NCI-H1105 treated with DMSO at 0.1 percent for 48 hours (cell line): ENCODE measurements at regions not wholly inside any gene's neighbourhood (a gene's known extent, or its start where the extent isn't known, plus 50 kb on each side); places are given as distances from the start of the nearest gene placed in this dataset.

Experiments used
- DNase-seq: peaks from one replicate; lab custom pipeline; 2025; lab: John Stamatoyannopoulos, UW

DNA sequence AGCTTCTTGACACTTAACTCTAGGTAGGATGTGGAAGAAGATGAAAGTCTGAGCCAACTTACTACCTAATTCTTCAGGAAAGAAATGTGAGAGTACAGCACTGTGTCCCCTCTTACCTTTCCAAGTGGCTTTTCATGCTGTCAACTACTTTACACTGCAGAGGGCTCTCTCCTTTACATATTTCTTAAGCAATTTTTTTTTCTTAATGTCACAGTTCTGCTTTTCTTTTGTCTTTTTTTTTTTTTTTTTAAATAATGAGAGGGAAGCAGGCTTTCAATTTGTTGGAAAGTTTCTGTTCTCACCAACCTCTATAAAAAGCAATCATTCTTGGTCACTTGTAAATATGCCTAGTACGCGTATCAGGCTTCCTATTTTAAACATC is 212.7 kb upstream of the MIR17HG start:
- DNase-seq: no peak

DNA sequence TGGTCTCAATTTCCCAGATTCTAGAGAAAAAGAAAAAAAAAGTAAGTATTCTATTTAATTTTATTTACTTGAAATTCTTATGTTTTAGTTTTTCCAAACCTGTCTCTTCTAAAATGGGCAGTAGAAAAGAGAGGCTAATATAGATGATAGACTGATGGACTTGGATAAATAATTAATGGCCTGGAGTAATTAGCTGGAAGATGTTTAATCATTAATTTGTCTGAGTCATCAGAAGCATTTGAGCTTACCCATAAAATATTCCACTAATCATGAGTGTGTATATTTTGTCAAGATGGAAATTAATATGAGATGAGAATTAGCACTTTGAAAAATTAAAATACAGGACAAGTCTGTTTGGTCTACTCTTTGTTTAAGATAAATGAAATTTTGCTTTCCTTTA is 212.1 kb upstream of the MIR17HG start:
- DNase-seq: no peak

DNA sequence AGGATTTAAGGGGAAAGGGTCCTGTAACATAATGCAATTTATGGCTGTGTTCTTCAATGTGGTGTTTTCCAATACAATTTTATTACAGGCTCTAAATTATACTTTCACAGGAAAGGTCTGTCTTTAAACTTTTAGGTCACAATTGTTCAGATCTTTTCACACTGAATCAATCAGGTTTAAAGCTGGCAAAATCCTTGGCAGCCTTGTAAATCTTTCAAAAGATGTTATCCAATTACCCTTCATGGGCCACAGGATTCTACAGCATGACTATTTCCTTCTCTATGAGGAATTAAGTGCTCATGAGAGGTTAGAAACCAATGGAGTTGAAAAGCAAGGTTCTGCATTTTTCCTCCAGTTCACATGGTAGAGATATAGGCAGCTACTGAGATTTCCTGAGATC is 211.5 kb upstream of the MIR17HG start:
- no peak for DNase-seq

DNA sequence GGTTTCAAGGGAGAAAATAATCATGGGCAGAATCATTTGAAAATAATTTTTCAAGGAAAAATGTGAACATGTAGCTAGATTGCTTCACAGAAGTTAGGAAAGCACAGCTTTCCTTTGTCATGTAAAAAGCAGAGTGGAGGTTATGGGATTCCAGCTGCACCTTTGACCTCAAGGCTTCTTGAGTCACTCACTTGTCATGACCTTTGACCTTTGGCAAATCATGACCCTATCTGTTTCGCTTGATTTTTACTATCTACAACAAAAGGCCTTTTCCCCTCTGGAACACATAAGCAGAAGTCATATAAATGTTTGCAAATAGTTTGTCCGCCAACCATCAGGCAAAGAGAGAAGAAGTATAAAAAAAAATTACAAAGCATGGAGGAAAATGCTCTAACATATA is 210.7 kb upstream of the MIR17HG start:
- DNase-seq: no peak

DNA sequence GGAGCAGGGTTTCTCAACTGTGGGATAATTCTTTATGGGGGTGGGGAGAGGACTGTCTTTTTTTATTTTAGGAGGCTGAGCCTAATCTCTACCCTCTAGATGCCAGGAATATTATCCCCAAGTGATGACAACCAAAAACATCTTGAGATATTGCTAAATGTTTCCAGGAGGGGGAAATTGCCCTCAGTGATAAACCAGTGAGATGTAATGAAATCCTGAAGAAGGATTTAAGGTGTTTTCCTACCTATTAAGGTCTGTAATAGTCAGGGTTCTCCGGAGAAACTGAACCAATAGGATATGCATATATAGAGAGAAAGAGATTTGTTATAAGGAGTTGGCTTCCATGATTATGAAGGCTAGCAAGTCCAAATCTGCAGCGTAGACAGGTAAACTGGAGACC is 208.3 kb upstream of the MIR17HG start:
- no peak for DNase-seq

DNA sequence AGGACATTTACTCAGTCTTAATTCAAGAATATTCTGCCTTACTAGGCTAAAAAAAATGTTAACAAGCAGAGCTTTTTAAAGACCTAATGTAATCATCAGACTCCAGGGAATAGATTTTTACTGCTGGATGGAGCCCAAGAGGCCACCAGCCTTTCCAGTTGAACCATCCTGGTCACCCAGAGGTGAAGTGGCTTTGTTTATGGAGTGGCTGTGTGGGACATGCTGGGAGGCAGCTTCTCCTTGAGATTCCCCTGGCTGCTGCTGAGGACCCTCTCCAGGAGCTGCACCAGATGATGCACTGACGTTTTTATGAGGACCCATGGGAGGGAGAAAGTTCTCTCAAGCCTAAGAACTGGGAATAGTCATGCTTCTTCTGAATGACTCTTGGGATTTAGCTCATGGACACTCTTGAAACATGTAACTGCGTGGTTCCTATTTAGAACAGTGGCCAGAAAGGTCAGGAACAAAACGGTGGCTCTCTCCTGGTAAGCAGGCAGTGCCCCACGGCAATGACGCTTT is 205.9 kb upstream of the MIR17HG start:
- no peak for DNase-seq

DNA sequence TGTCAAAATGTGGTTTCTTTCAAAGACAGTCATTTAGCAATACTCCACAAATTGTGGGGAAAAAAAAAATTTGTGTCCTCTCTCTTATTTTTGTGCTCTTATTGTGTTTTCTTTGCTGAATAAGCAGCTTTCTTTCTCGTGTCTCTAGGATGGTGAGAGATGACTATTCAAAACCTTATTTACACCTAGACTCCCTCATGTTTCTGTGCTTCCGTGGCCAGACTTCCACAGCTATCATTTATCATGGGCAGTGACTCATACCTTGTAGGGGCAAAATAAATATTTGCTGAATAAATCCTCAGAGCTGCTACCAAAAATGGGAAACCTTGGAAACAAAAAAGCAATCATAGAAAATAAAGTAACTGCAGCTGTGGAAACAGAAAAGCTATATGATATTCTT is 204.9 kb upstream of the MIR17HG start:
- no peak for DNase-seq

DNA sequence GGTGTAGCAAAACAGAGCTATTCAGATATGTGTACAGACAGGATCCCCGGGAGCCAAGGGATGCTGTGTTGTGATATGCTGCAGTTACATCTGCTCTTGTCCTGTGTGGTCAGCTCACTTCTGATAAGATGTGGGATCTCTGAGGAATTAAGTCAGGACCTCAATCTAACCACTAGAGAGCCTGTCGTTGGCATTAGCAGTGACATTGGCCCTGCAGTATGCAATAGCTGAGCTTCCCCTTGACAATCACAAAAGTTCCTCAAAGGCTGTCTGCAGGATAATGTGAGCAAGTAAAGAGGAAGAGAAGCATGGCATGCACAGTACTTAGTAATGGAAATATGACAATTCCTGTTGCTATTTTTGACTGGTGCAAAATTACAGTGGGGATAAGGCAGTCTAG is 203.4 kb upstream of the MIR17HG start:
- no peak for DNase-seq

DNA sequence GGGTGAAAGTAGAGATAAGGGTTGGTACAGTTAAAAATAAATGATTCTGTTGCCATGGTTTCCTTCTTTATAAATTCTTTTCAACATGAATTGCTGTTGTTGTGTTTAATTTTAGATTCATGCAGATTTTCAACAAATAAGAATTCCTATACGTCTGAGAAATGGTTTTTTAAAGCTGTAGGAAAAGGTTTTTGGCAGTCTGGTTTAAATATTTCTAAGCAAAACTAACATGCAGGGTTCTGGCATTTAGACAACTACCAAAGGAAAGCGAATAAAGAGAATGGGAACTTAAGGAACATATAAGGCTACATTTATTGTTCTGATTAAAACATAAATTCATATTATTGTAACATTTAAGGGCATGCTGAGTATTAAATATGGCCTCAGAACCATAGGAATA is 203.0 kb upstream of the MIR17HG start:
- no peak for DNase-seq

DNA sequence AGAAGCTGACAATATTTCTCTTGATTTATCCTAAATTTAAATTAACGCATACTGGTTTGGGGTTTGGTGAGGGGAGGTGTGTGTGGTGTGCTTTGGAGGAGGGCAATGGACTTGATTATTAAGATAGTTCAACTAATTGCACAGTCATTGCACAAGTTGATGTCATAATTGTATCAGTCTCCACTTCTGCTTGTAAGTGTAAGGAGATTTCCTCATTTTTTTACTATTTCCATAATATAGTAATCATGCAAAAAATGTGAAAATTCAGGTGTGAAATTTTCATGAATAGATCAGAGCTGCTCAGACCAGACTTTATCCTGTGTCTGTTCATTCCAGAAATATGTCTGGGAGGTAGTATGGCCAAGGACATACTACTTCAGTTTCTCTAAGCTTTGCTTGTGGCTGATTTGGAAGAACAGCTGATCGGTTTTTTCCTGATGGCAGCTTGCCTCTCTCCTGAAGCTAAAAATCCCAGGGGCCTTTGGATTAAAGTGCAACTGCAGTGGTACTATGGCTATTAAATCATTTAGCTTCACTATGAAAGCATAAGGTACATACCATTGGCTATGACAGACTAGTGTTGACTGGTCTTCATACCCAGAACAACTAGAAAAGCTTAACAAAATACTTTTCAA is 201.8 kb upstream of the MIR17HG start:
- no peak for DNase-seq

DNA sequence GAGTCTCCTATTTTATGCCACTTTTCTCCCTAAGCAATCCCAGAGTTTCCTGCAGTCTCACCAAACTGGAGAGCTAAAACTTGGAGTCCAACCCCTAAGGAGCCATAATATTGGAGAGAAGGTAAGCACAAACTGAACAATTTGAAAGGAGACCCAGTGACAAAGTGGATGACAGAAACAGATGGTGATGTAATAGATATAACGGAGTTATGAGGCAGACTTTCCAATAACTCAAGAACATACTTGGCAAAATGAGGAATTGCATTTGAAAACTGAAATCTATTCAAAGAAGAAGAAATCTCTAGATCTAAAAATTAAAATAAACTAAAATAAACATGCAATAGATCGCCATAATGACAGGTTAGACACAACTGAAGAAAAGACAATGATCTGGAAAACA is 200.9 kb upstream of the MIR17HG start:
- no peak for DNase-seq

DNA sequence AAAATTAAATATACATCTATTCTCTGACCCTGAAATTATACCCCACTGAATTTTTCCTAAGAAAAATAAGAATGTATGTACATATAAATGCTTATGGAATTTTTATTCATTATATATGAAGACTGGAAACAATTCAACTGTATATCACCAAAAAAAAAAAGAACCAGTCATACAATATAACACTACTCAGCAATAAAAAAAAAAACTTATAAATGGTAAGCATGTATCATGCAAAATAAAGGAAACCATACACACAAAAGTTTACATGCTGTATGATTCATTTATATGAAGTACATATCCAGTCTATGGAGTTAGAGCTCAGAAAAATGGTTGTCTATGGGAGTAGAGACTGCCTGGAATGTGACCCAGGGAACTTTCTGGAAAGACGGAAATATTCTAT is 199.4 kb upstream of the MIR17HG start:
- DNase-seq: no peak

DNA sequence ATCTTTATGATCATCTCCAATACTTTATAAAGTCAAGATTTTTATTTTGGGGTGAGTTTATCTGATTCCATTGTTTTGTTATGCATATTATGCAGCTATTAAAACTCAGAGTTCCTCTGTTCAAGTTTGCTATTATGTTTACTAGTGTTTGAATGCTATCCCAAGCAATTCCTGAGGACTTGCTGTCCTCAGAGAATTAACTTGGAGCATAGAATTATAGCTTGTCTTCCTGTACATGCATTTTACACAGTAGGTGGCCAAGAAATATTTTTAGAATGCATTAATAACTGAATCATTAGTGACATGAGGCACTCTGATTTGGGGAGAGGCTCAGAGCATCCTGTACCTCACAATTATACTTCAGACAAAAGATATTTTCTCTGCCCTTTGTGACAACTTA is 195.6 kb upstream of the MIR17HG start:
- no peak for DNase-seq

DNA sequence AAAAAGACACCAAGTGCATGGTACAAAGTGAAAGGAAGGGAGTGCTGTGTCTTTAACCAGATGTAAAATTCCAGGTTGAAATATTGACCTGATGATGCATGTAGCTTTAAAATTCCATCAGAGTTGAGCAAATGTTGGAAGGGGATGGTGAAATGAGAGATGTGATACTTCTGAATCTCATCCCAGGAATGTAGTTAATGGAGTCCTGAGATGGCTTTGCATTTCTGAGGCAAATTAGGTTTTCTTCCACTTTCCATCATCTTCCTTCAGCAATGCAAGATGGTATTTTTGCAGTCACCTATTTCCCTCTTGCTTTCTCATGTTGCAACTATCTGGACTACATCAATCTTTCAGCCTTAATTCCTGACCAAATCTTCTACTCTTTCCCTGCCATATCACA is 194.1 kb upstream of the MIR17HG start:
- no peak for DNase-seq

DNA sequence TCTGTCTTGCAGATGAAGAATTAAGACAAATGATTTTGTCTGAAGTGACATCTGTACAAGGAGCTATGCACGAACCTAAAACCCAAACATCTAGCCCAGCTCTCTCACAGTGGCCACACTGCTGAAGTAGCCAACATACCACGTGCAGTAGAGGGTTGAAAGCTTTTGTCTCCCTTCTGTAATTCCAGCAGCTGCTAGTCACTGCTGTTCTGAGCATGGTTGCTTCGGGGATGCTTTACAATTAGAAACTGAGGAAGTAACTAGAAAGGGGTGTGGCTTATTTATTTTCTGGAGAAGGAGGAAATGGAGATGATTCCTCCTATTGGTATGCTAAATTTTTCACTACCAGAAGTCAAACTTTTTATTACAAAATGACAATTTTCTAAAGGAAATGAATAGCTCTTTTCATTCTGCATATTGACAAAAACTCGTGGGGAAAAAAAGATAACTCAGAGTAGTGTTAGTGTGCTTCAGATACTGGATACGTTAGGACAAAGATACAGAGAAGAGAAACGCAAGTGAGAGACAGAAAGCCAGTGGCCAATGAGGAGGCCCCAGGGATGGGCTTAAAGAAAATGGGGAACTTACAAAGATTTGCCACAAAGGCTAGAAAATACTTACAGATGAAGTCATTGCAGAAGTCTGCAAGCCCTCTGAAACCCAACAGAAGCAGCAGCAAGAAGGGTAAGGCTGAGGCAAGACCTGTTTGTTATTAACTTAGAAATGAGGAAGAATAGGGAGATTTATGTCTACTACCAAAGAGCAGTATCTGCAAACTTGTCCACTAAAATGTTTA is 192.7 kb upstream of the MIR17HG start:
- no peak for DNase-seq

DNA sequence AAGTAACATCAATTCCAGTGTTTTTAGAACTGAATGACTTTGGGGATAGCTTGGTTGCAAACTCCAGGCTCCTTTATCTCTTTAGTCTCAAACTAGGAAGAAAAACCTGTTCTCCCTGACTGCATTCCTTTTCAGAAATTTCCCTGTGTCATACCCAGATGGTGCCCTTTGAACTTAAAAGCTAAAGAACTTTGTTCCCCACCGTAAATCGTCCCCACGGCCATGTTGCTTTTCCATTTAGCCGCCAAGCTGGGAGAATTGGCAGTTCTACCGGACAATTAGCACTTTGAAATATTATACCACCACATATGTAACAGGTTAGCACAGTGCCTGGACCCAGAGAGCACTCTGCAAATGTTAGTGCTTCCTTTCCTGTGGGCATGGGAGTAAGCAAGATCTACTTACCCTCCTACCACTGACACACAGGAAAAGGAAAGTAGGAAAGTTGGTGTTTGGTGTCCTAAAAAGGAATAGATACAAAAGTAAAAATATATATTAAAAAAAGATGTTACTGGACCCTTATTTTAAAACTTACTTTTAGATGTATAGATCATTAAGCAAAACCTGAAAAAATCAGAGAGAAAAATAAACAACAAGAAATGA is 191.9 kb upstream of the MIR17HG start:
- no peak for DNase-seq

DNA sequence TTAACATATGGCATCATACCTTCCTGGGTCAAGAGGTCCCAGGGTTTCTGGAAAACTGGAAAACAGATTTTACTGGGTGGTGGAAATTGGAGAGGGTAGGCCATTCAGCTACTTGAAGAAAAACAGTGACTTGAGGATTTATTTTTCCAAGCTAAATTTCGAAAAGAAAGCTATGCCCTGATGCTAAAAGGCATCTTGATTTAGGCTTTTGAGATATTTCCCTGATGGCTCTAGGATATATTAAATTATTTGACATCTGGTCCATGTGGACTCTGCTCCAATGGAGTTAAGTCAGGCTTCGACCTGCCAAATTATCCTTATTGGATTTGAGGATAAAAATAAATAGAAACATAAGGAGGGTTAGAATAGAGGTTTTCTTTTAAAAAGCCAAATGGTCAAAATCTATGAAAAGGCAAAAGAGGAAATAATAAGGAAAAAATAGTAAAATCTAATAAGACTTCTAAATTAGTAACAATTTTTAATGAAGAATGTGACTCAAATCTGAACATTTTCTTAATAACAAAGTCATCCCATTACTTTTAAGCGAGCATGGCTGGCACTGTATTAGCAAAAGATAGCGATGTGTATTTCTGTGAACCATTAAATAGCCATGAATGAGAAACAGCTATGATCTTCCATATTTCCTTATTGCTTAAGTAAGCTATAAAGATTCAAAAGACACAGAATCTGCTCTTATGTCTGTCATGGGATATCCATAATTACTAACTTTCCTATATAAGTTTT is 190.0 kb upstream of the MIR17HG start:
- no peak for DNase-seq

DNA sequence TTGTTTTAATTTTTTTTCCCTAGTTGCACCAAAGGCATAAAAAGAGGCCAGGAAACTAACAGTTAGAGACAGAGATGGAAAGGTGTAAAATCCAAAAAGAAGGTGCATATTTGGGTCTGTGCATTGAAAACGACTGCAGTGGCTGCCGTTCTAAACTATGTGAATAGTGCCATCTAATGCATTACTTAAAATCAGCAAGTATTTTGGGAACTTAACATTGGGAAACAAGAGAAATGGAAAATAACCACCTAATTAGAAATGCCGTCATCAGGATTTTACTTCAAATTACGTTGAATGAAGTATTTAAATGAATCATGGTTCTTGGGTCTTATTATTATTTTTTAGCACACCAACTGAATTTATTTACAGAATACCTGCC is 189.5 kb upstream of the MIR17HG start:
- no peak for DNase-seq

DNA sequence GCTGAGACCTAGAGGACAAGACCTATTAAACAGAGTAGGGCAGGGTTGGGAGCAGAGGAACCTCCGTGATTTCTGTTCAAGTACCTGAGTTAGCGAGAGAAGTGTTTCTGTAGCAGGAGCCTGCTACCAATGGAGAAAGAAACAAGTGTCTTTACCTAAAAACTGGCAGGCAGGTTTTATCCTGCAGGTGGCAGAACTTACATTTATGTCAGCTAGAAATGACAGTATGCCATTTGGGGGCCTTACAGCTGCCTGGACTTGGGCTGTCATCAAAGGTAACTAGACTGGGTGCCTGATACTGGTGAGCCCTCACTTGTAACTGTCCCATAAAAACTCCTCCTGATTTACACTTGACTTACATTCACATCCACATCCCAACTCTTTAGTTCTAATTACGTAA is 185.3 kb upstream of the MIR17HG start:
- DNase-seq: no peak

DNA sequence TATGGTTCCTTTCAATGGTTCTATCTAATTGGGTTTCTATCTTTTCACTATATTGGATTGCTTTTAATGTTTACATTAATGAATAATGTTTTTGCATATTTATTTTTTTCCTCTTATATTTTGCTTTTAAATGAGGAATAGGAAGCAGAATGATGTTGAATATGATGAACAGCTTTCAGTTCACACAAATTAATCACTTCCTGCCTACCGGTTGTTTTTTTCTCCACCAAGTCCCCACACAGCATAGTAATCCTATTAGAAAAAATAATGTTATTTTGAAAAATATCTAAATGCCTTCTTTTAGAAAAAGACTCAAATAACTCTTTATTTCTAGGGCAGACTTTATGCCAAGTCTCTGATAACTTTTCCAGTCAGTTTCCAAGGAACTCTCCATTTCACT is 184.9 kb upstream of the MIR17HG start:
- DNase-seq: no peak

DNA sequence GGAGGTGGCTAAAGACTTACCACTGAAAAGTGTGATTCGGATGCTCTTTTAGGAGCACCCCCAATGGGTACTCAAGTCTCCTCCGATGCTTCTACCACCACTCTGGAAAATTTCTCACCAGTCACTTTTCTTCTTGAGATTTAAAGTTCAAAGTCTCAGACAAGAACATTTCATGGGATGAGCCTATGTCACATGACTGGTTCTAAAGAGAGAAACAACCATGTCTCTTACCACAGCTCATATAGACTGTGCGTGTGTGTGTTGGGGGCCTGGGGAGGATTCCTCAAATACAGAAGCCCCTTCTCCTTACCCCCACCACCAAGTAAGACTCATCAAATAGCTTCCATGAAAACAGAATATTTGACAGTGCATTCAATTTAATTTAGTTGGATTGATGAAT is 181.7 kb upstream of the MIR17HG start:
- no peak for DNase-seq

DNA sequence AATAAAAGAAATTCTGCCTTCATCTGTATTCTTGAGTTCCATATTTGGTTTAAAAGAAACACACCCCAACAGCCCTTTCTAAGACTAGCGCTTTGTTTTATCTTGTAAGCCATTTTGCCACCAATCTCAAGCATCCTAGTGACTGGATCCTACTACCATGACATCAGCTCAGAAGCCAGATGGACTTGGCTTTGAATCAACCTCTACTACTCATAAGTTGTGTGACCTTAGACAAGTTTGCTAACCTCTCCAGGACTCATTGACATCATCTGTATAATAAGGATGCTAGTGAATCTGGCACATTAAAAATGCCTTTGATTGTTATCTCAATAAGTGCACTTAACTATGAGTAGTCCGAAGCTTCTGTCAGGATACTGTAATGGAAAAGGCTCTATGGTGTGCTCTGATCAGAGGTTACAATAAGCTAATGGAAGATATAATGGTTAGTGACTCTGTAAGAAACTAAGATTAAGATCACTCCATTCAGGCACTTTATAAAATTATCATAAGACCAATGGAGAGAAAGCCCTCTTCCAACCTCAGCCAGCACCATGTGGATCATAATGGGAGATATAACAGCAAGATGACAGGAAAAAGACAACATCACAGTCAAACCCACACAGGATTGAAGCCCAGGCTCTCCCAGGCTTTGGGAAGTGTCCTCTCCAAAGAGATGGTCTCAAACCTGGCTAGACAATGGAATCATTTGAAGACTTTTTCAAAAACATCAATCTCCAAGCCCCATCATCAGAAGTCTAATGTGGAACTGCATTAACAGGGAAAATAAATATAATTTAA is 180.6 kb upstream of the MIR17HG start:
- DNase-seq: no peak
